NCI-H2196 treated with DMSO at 0.1 percent for 48 hours (cell line): ENCODE measurements at regions not wholly inside any gene's neighbourhood (a gene's known extent, or its start where the extent isn't known, plus 50 kb on each side); places are given as distances from the start of the nearest gene placed in this dataset.

Experiments
- DNase-seq: peaks from one replicate; lab custom pipeline; 2025; ENCODE audit not compliant: unreplicated experiment; lab: John Stamatoyannopoulos, UW

GRCh38 chr18:78853341-78853740, 126.3 kb upstream of the SALL3 start:
- DNase-seq: no peak

DNA sequence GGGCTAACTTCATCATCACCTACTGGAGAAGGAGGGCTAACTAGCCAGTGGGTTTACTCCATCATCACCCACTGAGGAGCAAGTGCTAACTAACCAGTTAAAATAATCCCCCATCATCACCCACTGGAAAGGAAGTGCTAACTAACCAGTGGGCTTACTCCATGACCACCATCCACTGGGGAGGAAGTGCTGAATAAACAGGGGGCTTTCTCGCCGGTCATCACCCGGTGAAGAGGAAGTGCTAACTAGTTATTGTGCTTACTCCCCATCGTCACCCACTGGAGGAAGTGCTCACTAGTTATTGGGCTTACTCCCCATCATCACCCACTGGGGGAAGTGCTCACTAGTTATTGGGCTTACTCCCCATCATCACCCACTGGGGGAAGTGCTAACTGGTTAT, 124.4 kb upstream of the SALL3 start:
- DNase-seq: no peak

DNA sequence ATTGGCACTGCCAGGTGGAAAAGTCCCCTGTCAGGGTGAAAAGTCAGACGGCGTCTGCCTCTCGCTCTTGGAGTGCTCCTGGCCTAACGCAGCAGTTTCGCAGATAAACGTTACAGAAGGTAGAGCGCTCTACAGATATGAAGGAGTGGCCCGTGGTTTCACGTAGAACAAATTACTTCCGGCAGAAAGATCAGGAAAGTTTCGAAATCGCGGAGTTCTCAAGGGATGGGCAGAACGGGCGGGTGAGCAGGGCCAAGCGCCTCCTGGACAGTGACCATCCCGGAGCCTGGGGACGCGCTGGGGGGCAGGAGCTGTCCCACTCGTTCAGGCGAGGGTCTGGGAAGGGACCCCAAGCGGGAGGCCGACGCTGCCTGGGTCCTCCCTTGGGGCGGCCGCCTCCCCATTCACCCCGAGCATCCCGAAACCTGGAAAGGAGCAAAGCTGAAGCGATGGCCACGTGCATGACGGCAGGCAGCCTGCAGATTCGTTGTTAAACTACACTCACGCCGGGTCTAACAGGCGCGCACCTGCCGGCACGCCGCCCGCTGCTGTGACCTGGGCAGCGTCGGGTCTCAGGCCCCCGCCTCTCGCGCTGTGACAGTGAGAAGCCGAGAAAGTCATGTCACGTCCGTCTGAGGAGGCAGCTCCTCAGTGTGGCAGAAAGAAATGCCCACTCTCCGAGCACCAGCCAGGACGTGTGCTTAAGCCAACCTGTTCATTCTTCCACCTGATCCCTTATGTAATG, 122.9 kb upstream of the SALL3 start:
- DNase-seq: no peak

DNA sequence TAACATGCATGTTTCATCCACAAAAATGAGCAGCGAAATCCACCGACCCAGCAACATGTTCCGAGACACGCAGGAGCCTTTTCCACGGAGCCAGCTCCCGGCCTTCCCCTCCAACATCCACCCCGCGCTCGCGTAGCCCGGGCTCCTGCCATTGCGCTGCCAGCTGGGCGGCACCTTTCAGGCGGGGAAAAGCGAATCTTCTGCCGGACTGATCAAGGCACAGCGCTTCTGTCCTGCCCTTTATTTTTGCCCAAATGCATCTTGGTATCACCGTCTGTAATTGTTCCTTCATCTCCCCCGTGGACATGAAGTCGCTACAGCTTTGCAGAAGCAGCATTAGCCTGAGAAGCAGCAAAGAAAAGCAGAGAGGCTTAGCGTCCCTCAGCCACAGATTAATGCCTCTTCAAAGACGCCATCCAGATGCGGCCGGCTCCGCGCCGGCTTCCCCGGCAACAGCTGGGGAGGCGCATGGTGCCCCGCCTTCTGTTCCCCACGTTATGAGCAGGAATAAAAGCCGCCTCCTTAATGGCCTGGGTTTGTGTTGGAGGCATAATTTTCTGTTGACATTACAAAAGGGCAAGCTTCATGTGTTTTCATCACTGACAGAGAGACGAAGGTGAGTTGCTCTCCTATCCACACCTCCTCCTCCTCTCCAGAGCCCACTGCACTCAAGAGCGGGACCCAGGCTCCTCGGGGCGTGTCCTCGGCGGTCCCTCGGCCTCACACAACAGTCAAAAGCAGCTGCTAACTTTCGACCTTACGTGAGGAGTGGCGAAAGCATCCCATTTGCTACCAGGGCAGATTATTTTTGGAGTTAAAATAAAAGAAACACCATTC, 122.1 kb upstream of the SALL3 start:
- DNase-seq: no peak

GRCh38 chr18:78859686-78860085, 119.9 kb upstream of the SALL3 start:
- DNase-seq: no peak

DNA sequence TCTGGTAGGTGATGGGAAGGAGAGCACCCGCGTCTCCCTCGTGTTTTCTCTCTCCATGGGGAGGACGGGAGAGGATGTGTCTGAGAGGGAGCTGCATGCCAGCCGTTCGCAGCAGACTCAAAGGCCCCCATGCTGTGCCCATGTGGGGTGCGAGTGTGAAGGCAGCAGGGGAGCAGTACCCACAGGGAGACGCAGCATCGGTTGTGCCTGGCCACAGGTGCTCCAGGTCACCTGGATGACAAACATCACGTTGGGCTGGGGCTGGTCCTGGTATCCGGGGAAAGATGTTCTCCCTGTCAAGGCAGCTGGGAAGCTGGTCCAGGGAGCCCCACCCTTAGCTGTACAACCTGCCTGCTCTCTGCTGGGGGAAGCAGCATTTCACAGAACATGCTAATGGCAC, 119.5 kb upstream of the SALL3 start:
- no peak for DNase-seq

- DNase-seq: no peak
These were observed 118.5 kb upstream of the SALL3 start for GRCh38 chr18:78861116-78861515.

- no peak for DNase-seq
These were observed 117.9 kb upstream of the SALL3 start for GRCh38 chr18:78861706-78862105.

DNA sequence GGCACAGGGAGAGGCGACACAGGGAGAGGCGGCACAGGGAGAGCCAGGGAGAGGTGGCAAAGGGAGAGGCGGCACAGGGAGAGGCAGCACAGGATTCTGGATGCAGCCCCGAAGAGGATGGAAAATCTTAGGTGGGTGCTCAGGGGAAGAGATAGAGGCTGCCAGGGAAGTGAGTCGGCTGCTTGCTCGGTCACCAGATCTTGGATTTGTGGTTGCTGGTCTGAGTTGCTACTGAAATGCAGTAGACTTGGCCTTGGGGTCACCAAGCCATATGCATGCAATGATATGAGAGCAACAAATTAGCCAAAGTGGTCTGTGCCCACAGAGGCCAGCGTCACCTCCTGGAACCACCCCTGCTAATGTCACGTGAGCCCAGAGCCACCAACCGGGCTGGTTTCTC, 117.2 kb upstream of the SALL3 start:
- no peak for DNase-seq

- DNase-seq: no peak
These were observed 114.5 kb upstream of the SALL3 start for GRCh38 chr18:78865056-78865598.

DNA sequence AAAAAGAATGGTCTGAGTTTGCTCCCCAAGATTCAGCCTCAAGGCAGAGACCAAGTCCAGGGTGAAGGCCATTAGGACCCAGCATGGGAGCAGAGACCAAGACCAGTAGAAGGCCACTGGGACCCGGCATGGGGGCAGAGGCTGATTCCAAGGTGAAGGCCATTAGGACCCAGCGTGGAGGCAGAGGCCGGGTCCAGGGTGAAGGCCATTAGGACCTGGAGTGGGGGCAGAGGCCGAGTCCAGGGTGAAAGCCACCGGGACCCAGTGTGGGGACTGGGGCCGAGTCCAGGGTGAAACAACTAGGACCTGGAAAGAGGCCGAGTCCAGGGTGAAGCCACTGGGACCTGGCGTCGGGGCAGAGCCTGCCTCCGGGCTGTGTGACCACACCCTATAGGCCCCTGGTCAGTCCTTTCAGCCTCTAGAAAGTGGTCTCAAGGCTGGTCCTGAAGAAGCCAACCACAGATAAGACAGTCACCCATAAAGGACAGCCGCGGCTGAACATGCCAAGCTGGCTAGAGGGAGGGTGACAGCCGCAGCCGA, 113.8 kb upstream of the SALL3 start:
- DNase-seq: no peak

DNA sequence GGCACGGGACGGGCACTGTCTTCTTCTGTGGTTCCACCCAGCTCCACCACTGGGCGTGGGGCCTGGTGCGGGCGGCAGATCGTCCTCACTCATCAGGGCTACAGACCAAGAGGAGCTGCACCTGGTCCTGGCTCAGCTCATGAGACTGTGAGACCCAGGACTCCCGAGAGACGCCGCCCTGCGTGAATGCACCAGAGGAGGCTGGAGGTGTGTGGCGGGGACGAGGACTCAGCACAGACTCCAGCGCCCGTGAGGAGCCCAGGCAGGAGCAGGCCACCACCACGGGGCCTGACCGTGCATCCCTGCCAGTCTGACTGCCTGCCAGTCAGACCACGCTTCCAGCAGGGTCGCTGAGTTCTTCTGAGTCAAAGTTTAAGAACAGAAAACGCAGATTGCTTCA, 112.5 kb upstream of the SALL3 start:
- DNase-seq: no peak

DNA sequence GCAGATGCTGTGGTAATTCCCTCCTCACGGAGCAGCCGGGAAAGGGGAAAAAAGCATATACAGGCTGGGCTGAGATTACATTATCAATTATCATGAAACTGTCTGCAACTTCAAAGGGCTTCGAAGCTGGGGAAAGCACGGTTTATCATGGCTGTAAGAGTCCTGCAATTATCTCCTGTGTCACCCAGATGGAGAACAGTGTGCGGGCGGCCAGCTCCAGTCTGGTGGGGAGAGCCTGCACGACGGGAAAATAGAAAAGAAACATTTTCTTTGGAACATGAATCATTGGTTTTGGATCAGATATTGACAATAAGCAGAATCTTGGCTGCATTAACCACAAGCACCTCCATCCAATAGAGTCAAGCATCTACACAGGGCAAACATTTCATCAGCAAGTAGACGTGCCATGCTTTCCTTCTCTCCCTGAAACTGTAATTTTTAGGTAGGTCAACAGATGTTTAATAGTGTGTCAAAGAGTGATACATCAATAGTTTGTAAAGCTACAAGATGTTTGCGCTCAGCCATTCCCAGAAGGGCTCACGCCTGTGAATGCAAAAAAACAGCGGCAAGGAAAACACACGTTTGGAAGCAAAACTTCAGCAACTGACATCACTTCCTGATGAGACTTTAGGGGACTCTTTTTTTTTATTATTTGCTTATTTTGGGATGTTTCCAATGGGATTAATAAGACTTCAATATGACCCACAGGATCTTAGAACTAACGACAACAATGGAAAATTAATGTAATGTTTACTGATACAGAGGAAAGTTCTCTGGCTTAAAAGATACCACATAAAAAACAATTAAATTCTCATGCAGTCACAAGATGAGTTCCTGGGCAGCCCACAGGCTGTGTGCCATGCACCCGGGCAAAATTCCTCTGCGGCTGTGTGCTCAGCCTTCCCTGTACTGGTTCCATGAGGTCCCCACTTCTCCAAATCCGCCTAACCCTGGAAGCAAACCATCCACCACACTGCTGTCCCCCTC, 111.0 kb upstream of the SALL3 start:
- DNase-seq: no peak

DNA sequence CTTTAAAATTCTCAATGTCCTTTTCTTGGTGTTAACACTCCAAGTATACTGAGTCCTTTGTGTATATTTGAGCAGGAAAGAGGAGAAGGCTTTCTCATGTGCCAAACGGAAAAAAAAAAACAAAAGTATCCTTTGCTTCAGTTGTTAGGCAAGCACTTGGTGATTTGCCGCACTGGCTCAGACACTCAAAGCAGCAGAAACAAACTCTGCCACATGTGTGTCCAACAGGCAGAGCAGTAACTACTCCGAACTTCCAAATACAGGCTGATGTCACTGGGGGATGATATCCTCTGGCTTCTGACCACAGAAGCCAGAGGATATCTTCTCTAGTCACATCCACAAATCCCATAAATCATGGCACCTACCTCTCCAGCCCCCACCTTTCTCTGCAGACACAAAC, 108.0 kb upstream of the SALL3 start:
- DNase-seq: no peak

GRCh38 chr18:78873926-78874500, 105.6 kb upstream of the SALL3 start:
- DNase-seq: no peak

GRCh38 chr18:78875016-78875777, 104.4 kb upstream of the SALL3 start:
- DNase-seq: no peak

DNA sequence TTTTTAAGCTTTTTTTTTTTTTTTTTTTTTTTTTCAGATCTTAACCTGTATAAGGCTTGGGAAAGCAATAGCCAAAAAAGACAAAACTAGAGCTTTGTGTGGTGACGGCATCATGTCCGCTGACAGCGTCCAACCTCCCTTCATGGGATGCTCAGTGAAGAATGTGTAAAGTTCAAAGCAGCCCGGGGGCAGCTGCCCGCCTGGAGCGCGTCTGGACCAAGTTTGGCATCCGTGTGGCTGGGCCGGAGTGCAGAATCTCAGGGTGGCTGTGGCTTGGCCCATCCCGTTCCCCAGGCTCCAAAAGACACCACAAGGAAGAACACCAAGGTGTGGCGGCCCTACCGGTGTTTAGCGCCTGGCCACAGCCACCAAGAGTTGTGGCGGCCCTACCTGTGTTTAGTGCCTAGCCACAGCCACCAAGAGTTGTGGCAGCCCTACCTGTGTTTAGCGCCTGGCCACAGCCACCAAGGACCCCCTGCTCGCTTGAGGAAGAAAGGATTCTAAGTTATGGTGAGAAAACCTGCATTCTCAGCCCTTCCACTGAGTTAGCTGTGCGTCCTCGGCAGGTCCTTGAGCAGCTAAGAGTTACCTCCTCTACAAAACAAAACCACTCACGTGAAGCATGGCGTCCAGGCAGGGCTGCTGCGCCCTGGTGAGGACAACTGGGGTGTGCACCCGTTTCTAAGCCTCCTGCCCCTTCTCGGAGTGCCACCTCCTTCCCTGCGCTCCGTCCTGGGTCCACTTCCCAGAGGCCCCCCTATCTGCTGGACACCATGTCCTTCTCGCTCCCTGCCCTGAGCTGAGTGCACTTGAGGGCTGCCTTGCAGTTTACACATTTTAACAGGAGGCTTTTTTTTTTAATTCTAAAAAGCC, 103.6 kb upstream of the SALL3 start:
- no peak for DNase-seq

DNA sequence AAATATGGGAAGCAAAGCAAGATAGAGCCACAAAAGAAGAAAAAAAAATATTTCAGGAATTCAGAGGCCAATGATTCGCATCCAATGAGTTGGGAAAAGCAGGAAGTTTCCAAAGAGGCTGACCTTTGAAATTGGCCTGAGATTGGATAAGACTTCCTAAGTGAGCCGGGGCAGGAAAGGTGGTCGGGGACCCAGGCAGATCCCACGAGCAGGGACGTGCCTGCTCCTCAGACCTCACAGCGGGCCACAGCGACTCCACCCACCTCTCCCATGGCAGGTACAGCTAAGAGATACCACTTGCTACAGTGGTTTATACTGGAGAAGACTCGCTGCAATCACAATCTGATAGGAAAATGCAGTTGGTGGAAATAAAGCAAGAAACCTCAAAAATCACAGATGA, 102.8 kb upstream of the SALL3 start:
- DNase-seq: no peak

GRCh38 chr18:78878335-78878734, 101.3 kb upstream of the SALL3 start:
- DNase-seq: no peak
